Fibroblast of the conjunctiva (primary cell): ENCODE measurements at regions not wholly inside any gene's neighbourhood (a gene's known extent, or its start where the extent isn't known, plus 50 kb on each side); places are given as distances from the start of the nearest gene placed in this dataset.
"Not testable (repeated sequence)": the region's sequence is repeated elsewhere in the genome, so short reads cannot be mapped to it uniquely, and the experiment has no call there.

Source experiments
- DNase-seq: peaks from one replicate; pipeline ENCODE4 v3.0.0-alpha.2; 2010; ENCODE audit warnings: low read depth

- no peak for DNase-seq
Measured at GRCh38 chr12:72863671-72864070, 591.5 kb downstream of the TRHDE start.

DNA sequence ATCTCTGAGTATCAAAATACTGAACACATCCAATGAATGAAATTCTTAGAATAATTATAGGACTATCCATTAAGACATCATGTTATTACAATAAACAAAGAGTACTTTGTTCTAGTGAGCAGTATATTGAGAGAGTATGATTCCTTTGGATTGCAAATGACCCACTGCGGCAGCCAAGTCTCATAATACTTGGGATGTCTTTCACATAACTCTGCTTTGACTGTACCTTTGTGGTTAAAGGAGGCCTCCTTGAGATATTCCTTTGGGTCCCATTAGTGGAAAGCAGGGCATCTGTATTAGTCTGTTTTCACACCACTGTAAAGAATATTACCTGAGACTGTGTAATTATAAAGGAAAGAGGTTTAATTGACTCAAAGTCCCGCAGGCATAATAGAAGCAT, 593.8 kb downstream of the TRHDE start:
- no peak for DNase-seq

DNA sequence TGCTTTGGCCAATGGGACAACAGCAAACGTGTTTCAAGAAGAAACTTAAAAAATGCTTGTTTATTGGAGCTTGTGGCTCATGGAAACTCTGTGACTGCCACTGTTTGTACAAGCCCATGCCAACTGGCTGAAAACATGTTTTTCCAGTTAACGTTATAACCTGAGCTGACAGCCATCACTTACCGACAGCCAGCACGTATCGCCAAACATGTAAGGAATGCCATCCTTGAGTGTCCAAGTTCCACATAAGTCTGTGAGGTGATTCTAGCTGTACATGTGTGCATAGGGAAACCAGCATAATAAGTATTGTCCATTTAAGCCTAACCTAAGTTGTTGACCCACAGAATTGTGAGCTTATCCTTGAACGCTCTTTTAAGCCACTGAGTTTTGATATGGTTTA, 596.9 kb downstream of the TRHDE start:
- DNase-seq = no peak

DNA sequence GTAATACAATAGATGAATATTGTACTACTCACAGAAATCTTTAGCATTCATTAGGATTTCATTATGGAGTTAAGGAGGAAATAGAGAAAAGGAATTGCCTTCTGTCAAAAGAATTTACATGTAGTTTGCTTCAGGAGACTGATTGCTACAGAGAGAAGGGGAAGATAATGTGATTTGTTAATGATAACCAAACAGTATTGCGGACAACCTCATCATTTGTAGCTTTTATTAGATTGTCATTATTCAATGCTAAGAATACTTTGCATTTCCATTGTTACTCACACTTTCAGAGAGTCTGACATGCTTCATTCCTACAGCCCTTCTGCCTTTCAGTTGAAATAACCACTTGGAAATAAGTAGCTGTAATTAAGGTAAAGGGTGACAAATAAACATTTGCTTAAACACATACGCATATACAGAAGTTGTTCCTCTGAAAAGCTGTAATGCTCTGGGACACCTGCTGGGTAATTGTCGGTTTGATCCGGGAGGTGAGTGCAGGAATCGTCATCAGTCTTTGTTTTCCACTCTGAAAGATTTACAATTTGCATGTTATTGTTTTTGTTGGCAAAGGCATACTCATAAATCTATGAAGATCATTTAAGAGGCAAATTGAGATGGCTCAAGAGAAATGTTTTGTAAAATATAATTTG, 600.2 kb downstream of the TRHDE start:
- DNase-seq = no peak

- DNase-seq = no peak
Measured at GRCh38 chr12:72872996-72873395, 600.8 kb downstream of the TRHDE start.

- DNase-seq = no peak
Measured at GRCh38 chr12:72876092-72876491, 603.9 kb downstream of the TRHDE start.

GRCh38 chr12:72888693-72889092, 616.5 kb downstream of the TRHDE start:
- DNase-seq = no peak

- no peak for DNase-seq
Measured at GRCh38 chr12:72889791-72890190, 617.6 kb downstream of the TRHDE start.

- DNase-seq = no peak
Measured at GRCh38 chr12:72901685-72902084, 629.5 kb downstream of the TRHDE start.

DNA sequence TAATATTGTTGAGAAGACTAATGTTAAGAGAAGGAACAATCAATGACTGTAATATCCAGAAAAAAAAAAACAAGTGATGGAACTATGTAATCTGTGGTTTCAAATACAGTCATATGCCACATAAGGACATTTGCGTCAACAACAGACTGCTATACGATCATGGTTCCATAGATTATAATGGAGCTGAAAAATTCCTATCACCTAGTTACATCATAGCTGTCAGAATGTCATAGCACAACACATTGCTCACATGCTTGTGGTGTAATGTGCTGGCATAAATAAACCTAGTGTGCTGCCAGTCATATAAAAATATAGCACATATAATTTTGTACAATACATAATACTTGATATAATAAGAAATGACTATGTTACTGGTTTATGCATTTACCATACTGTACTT, 653.5 kb downstream of the TRHDE start:
- no peak for DNase-seq

- DNase-seq = not testable (repeated sequence)
Measured at GRCh38 chr12:72931838-72932237, 659.7 kb downstream of the TRHDE start.

DNA sequence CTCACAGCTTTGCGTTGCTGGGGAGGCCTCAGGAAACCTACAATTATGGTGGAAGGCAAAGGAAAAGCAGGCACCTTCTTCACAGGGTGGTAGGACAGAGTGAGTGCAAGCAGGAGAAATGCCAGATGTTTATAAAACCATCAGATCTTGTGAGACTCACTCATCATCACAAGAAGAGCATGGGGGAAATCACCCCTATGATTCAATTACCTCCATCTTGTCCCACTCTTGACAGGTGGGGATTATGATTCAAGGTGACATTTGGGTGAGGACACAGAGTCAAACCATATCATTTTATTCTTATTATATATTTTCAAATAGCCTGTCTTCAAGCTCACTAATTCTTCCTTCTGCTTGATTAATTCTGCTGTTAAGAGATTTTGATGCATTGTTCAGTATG, 665.3 kb downstream of the TRHDE start:
- DNase-seq = no peak

DNA sequence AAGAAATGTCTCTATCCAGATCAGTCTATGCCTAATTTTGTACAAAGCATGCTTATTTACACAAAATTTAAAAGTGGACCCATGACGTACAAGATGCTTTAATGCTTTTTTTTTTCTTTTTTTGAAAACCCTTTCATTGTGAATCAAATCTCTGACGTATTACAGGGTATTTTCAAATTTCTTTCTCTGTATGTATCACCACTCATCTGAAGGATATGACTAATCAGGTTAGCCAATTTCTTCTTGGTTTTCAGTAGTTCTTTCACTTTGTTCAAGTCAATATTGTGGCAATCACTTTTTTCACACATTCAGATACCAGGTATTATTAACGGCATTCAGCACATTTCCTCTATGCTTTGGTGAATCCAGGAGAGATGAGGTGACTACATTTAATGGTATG, 685.3 kb downstream of the TRHDE start:
- DNase-seq = no peak

DNA sequence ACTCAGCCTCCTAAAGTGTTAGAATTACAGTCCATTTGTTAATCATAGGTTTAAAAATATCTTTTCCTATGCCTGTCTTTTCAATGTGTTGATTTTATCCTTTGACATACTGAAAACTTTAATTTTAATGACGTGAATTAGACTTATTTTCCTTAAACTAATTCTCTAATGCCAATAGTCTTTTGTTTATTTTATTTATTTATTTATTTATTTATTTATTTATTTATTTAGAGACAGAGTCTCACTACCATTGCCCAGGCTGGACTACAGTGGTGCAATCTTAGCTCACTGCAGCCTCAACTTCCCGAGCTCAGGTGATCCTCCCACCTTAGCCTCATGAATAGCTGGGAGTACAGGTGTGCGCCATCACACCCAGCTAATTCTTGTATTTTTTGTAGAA, 694.5 kb downstream of the TRHDE start:
- DNase-seq = no peak

DNA sequence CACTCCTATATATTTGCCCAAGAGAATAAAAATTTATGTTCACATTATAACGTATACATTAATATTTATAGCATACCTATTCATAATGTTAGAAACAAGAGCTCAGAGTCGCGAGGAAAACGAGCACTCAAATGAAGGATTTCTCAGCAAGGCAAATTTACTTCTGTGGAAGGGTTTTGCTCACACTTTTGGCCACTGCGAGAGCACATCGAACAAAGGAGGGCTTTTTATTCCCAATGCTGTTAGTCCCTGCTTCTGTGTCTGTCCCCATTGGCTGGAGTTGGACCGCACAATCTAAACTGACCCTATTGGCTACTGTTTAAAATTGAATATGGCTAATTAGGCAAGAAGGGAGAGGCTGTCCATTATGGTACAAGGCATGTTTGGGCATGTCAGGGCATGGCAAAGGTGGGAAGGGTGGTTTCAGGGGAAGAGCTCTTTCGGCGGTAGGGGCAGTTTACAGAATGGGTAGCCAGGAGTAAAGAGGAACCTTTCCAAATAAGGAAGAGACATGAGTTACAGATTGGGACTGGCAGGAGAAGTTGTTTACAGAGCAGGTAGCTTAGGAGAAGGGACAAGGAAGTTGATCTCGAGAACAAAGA, 702.9 kb downstream of the TRHDE start:
- DNase-seq = no peak

DNA sequence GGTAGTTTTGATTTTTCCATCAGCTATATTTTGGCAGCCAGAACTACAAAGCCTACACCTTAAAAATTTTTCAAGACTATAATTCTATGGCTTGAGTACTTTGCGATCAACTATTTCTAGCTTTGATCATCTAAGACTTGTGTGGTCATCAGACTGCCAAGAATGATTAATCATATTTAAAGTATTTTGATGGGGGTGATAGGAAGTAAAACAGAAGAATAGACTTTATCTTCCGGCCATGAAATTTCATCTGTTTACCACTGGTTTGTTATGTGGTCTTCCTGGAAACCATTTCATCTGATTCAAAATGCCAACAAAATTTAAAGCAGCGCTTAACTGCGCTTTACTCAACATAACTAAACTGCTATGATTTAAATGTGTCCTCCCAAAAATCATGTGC, 706.8 kb downstream of the TRHDE start:
- DNase-seq = no peak

GRCh38 chr12:72982356-72982755, 710.2 kb downstream of the TRHDE start:
- DNase-seq = no peak

DNA sequence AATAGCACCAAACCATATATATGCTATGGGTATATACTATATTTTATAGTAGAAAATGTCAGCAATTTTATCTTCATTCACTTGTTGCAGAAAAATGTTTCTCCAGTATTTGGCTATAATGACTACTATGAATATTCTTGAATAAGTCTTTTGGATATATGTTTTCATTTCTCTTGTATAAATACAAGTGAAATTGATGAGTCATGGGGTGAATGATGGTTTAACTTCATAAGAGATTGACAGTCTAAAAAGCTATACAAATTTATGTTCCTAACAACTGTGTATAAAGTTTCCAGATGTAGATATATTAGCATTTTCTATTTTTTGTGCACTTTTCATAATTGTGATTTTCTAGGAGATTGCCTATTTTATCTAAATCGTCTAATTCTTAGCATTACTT, 714.8 kb downstream of the TRHDE start:
- DNase-seq = no peak

DNA sequence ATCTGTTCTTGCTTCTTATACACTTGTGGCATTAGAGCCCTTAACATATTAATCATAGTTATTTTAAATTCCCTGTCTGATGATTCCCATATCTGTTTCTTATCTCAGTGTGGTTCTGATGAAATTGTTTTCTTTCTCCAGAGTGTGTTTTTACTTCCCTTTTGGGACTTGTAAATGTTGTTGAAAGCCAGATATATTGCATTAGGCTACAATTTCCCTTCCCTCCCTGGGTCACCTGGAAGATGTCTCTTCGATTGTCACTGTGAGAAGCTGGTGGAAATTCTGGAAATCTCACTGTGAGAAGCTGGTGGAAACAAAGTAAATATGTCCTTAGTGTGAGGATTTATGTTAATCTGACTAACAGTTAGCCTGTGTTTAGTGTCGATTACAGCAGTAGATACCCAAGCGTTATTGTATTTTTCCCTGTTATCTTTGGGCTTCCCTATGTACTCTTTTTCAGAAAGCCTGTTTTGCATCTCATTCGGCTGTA, 717.3 kb downstream of the TRHDE start:
- DNase-seq = no peak

- not testable (repeated sequence) for DNase-seq
Measured at GRCh38 chr12:72995029-72995428, 722.9 kb downstream of the TRHDE start.

DNA sequence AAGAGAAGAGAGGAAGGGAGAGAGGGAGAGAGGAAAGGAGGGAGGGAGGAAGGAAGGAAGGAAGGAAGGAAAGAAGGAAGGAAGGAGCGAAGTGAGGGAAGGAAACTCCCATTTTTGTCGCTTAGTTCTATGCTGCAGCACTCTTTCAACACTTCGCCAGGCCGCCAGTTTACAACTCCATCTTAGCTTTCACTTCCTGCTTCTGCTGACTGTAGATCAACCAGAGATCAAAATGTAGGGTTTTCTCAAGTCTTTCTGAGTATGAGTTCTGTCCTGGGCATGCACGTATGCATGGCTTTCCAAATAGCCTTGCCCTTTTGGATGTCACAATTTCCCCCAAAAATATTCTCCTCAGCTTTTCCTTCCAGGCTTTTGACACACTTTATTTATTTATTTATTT, 723.4 kb downstream of the TRHDE start:
- DNase-seq = no peak

GRCh38 chr12:73001806-73002205, 729.6 kb downstream of the TRHDE start:
- not testable (repeated sequence) for DNase-seq

DNA sequence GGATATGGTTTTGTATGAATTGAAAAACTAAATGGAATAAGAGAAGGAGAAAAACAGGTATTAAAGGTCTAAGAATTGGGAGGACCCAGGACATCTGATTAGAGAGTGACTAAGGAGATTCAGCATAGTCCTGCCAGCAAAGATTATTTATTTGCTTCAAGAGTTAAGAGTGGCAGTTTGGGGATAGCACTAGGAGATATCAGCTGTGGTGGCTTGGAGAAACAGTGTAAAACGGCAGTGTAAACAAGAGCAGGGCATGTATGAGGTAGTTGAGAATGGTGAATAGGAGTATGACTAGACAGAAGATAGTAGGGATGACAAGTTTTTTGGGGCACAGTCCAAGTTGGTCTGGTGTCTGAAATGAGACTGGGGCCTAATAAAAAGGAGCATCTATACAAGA, 730.3 kb downstream of the TRHDE start:
- not testable (repeated sequence) for DNase-seq
